Neuronal stem cell (in vitro differentiated cells): ENCODE measurements at regions not wholly inside any gene's neighbourhood (a gene's known extent, or its start where the extent isn't known, plus 50 kb on each side); places are given as distances from the start of the nearest gene placed in this dataset.

Experiments used
- DNase-seq: peaks from one replicate; pipeline ENCODE4 v3.0.0-alpha.2; 2013; ENCODE audit warnings: low spot score
- H2AFZ ChIP-seq: one replicate; pipeline ENCODE4 v1.6.1; 2013; ENCODE audit warnings: mild to moderate bottlenecking, low read length, inconsistent platforms
- H2AK5ac ChIP-seq: 2 replicates; pipeline ENCODE4 v1.6.1; 2013; ENCODE audit warnings: low read depth, mild to moderate bottlenecking, inconsistent platforms, low read length, moderate library complexity, mixed read lengths
- H2BK120ac ChIP-seq: 2 replicates; pipeline ENCODE4 v1.6.1; 2013; ENCODE audit warnings: low read depth, mild to moderate bottlenecking, inconsistent platforms, low read length, moderate library complexity, mixed read lengths
- H2BK12ac ChIP-seq: one replicate; pipeline ENCODE4 v1.6.1; 2013; ENCODE audit warnings: low read length, inconsistent platforms
- H2BK15ac ChIP-seq: 2 replicates; pipeline ENCODE4 v1.6.1; 2013; ENCODE audit warnings: mild to moderate bottlenecking, low read length, inconsistent platforms, mixed read lengths
- H2BK5ac ChIP-seq: one replicate; pipeline ENCODE4 v1.6.1; 2013; ENCODE audit warnings: inconsistent platforms, mild to moderate bottlenecking, low read length, moderate library complexity
- H3K14ac ChIP-seq: one replicate; pipeline ENCODE4 v1.6.1; 2013; ENCODE audit warnings: low read length, inconsistent platforms
- H3K18ac ChIP-seq: 2 replicates; pipeline ENCODE4 v1.6.1; 2013; ENCODE audit warnings: low read length, inconsistent platforms
- H3K23ac ChIP-seq: 2 replicates; pipeline ENCODE4 v1.6.1; 2013; ENCODE audit warnings: low read depth, mild to moderate bottlenecking, mixed read lengths, low read length, inconsistent platforms; ENCODE audit not compliant: poor library complexity
- H3K27ac ChIP-seq: replicated peaks from 3 replicates; pipeline ENCODE4 v1.5.1; 2013; ENCODE audit warnings: low read length, inconsistent platforms
- H3K27me3 ChIP-seq, 3 experiments: 2 replicates each; pipeline ENCODE4 v1.6.1; 2013; ENCODE audit warnings: low read length in 3 of 3, mild to moderate bottlenecking in 2 of 3, inconsistent platforms in 1 of 3, low read depth in 1 of 3, mixed read lengths in 1 of 3, moderate library complexity in 1 of 3; ENCODE audit not compliant: control insufficient read depth in 3 of 3, insufficient read depth in 3 of 3
- H3K36me3 ChIP-seq, 2 donors: replicated peaks in 1 of 2; 2 replicates each; pipeline ENCODE4 v1.6.1; 2013; ENCODE audit warnings: low read length in 2 of 2; ENCODE audit not compliant: control insufficient read depth in 2 of 2, insufficient read depth in 2 of 2
- H3K4ac ChIP-seq: 2 replicates; pipeline ENCODE4 v1.6.1; 2013; ENCODE audit warnings: inconsistent platforms, mild to moderate bottlenecking, low read length, moderate library complexity
- H3K4me1 ChIP-seq, 2 donors: 1 replicate in 1 of 2; 2 replicates in 1 of 2; pipeline ENCODE4 v1.6.1; 2013; ENCODE audit warnings: low read length in 2 of 2, low read depth in 1 of 2; ENCODE audit not compliant: control insufficient read depth in 2 of 2, insufficient read depth in 1 of 2
- H3K4me2 ChIP-seq: one replicate; pipeline ENCODE4 v1.6.1; 2013; ENCODE audit warnings: mild to moderate bottlenecking, low read length, inconsistent platforms; ENCODE audit not compliant: insufficient read depth, poor library complexity, severe bottlenecking
- H3K4me3 ChIP-seq, 2 donors: 2 replicates each; pipeline ENCODE4 v1.5.1; 2013; ENCODE audit warnings: low read length in 2 of 2, mild to moderate bottlenecking in 2 of 2, inconsistent platforms in 1 of 2, moderate library complexity in 1 of 2
- H3K79me1 ChIP-seq: one replicate; pipeline ENCODE4 v1.6.1; 2013; ENCODE audit warnings: low read depth, mild to moderate bottlenecking, inconsistent platforms, low read length, moderate library complexity
- H3K9ac ChIP-seq: one replicate; pipeline ENCODE4 v1.6.1; 2013; ENCODE audit warnings: mild to moderate bottlenecking, low read depth, low read length, inconsistent platforms; ENCODE audit not compliant: poor library complexity
- H3K9me3 ChIP-seq, 2 donors: replicated peaks in 1 of 2; 2 replicates each; pipeline versions ENCODE3 to v1.6.1; 2013; ENCODE audit warnings: low read length in 2 of 2, mild to moderate bottlenecking in 2 of 2, inconsistent platforms in 1 of 2, low read depth in 1 of 2, mixed read lengths in 1 of 2, moderate library complexity in 1 of 2; ENCODE audit not compliant: control insufficient read depth in 2 of 2, insufficient read depth in 1 of 2
- H4K8ac ChIP-seq: one replicate; pipeline ENCODE4 v1.6.1; 2013; ENCODE audit warnings: low read depth, mild to moderate bottlenecking, inconsistent platforms, low read length, moderate library complexity
- H4K91ac ChIP-seq: one replicate; pipeline ENCODE4 v1.6.1; 2013; ENCODE audit warnings: low read length, low read depth, mild to moderate bottlenecking, inconsistent platforms; ENCODE audit not compliant: poor library complexity
- WGBS, 2 donors: extraction: QIAGEN DNeasy Blood & Tissue Kit; methylation state at CpG; one replicate each; pipeline ENCODE4 v1.1.7; 2013; ENCODE audit warnings: missing lambda C conversion rate in 2 of 2, mixed read lengths in 1 of 2; ENCODE audit not compliant: insufficient read length in 2 of 2, insufficient replicate concordance in 1 of 2; ENCODE audit errors: extremely low coverage in 2 of 2; 5-methylcytosine and 5-hydroxymethylcytosine counted together

DNA sequence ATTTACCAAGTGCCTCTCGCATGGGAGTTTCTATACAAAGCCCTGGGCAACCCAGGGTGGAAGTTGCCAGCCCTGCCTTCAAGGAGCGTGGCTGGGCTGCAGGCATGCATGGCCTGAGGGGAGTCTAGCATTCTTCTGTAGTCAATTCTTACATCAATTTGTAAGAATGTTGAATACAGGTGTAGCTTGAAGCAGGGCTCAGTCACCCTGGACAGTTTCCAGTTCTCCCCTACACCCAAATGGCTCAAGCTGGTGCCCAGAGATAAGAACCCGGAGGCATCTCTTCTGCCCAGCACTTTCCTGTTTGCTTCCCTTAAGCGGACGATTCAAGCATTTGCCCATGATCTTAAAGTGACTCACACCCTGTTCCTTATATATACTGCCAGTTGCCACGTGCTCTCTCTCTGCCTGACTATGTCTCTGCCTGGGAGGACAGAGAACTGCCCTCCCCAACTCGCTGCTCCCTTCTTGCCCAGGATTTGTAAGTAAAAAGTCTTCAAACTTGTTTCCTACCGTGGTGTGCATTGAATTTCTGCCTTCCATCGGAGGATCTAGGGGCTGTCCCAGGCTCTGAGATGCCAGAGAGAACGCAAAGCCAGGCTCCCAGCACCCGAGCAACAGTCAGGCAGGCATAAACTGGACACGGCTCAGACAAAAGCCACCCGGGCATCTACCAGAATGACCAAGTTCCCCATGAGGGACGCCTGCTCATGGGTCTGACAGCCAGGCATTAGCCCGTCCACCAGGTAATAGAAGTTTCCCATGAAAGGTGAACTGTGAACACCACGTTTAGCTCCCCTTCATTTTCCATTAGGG, 50.9 kb upstream of the AJAP1 start:
- H3K9ac ChIP-seq: no peak overlapping the region
- no CpG with 5 or more reads among the region's 16 CpGs for WGBS, 2 donors
- H3K4me3 ChIP-seq: no peak overlapping the region
- no peak overlapping the region for H3K23ac ChIP-seq
- H3K18ac ChIP-seq: no peak overlapping the region
- H2BK12ac ChIP-seq: no peak overlapping the region
- DNase-seq: no peak
- H3K9me3 ChIP-seq: no peaks in the 10 kb centered on the region
- no peak overlapping the region for H3K14ac ChIP-seq
- H2AFZ ChIP-seq: no peak overlapping the region
- H3K27ac ChIP-seq: no peak overlapping the region
- H3K27me3 ChIP-seq: peaks cover 0 to 18% (median 0%) of the 10 kb centered on the region in 3 experiments
- no peak overlapping the region for H2AK5ac ChIP-seq
- H3K4me2 ChIP-seq: no peak overlapping the region
- H3K4ac ChIP-seq: no peak overlapping the region
- peaks cover 0 to 12% of the 10 kb centered on the region in 2 donors for H3K4me1 ChIP-seq
- H2BK5ac ChIP-seq: no peak overlapping the region
- no peak overlapping the region for H4K8ac ChIP-seq
- H4K91ac ChIP-seq: no peak overlapping the region
- no peaks in the 10 kb centered on the region for H3K79me1 ChIP-seq
- no peak overlapping the region for H2BK120ac ChIP-seq
- H2BK15ac ChIP-seq: no peak overlapping the region
- H3K36me3 ChIP-seq: no peaks in the 10 kb centered on the region
